IPS-20b (cell line): ENCODE measurements at regions not wholly inside any gene's neighbourhood (a gene's known extent, or its start where the extent isn't known, plus 50 kb on each side); places are given as distances from the start of the nearest gene placed in this dataset.
"Not testable (repeated sequence)": the region's sequence is repeated elsewhere in the genome, so short reads cannot be mapped to it uniquely, and the experiment has no call there.

Source experiments
- H3K27ac ChIP-seq: one replicate; pipeline ENCODE4 v1.5.1; 2013; ENCODE audit warnings: low read length
- H3K27me3 ChIP-seq: 2 replicates; pipeline ENCODE4 v1.6.1; 2013; ENCODE audit warnings: mild to moderate bottlenecking, low read length, inconsistent platforms; ENCODE audit not compliant: insufficient read depth
- H3K36me3 ChIP-seq: 2 replicates; pipeline ENCODE4 v1.6.1; 2013; ENCODE audit warnings: low read depth, mild to moderate bottlenecking, inconsistent platforms, low read length, moderate library complexity; ENCODE audit not compliant: insufficient read depth
- H3K4me1 ChIP-seq: 2 replicates; pipeline ENCODE4 v1.6.1; 2013; ENCODE audit warnings: mild to moderate bottlenecking, control low read depth, inconsistent platforms, low read length, moderate library complexity; ENCODE audit not compliant: insufficient read depth
- H3K4me3 ChIP-seq: 2 replicates; pipeline ENCODE4 v1.5.1; 2013; ENCODE audit warnings: mild to moderate bottlenecking, low read length, inconsistent platforms
- H3K9ac ChIP-seq: 2 replicates; pipeline ENCODE4 v1.6.1; 2013; ENCODE audit warnings: low read depth, mild to moderate bottlenecking, inconsistent platforms, low read length, moderate library complexity
- H3K9me3 ChIP-seq: 2 replicates; pipeline ENCODE4 v1.6.1; 2013; ENCODE audit warnings: mild to moderate bottlenecking, low read depth, low read length, inconsistent platforms; ENCODE audit not compliant: insufficient read depth

- Histone ChIP-seq H3K9ac (no peak overlapping the region), H3K27me3 (no peaks in the 10 kb centered on the region), H3K36me3 (no peaks in the 10 kb centered on the region), H3K27ac (no peak overlapping the region), H3K9me3 (no peaks in the 10 kb centered on the region), H3K4me1 (no peaks in the 10 kb centered on the region), H3K4me3 (no peak overlapping the region)
Observed at GRCh38 chr7:119826547-119826946, 446.4 kb upstream of the KCND2 start.

- H3K36me3 ChIP-seq, result no peaks in the 10 kb centered on the region
- H3K4me3 ChIP-seq, result no peak overlapping the region
- H3K27me3 ChIP-seq, result no peaks in the 10 kb centered on the region
- H3K4me1 ChIP-seq, result peaks cover 16% of the 10 kb centered on the region; the same call in 1 of the 2 replicates
- H3K9me3 ChIP-seq, result 0 out of 2 replicates have a peak, but pooled peaks cover 5% of the 10 kb centered on the region
- H3K27ac ChIP-seq, result no peak overlapping the region
- H3K9ac ChIP-seq, result no peak overlapping the region
Observed at GRCh38 chr7:119838444-119838843, 434.5 kb upstream of the KCND2 start.

GRCh38 chr7:119842337-119842736 is 430.6 kb upstream of the KCND2 start:
- Histone ChIP-seq H3K36me3 (no peaks in the 10 kb centered on the region), H3K4me1 (peaks cover 11% of the 10 kb centered on the region; the same call in 1 of the 2 replicates), H3K27ac (no peak overlapping the region), H3K27me3 (no peaks in the 10 kb centered on the region), H3K9me3 (0 out of 2 replicates have a peak, but pooled peaks cover 5% of the 10 kb centered on the region), H3K4me3 (no peak overlapping the region), H3K9ac (no peak overlapping the region)

GRCh38 chr7:119842786-119843185 is 430.2 kb upstream of the KCND2 start:
- no peak overlapping the region for H3K4me3 ChIP-seq
- H3K9me3 ChIP-seq, result 0 out of 2 replicates have a peak, but pooled peaks cover 5% of the 10 kb centered on the region
- peaks cover 11% of the 10 kb centered on the region; the same call in 1 of the 2 replicates for H3K4me1 ChIP-seq
- no peaks in the 10 kb centered on the region for H3K36me3 ChIP-seq
- H3K9ac ChIP-seq, result no peak overlapping the region
- no peaks in the 10 kb centered on the region for H3K27me3 ChIP-seq
- no peak overlapping the region for H3K27ac ChIP-seq

GRCh38 chr7:119861385-119861784 is 411.6 kb upstream of the KCND2 start:
- H3K4me3 ChIP-seq, result no peak overlapping the region
- H3K4me1 ChIP-seq, result no peaks in the 10 kb centered on the region
- H3K27me3 ChIP-seq, result no peaks in the 10 kb centered on the region
- no peak overlapping the region for H3K27ac ChIP-seq
- no peaks in the 10 kb centered on the region for H3K36me3 ChIP-seq
- no peak overlapping the region for H3K9ac ChIP-seq
- H3K9me3 ChIP-seq, result no peaks in the 10 kb centered on the region

- H3K9ac ChIP-seq, result no peak overlapping the region
- H3K9me3 ChIP-seq, result no peaks in the 10 kb centered on the region
- H3K27ac ChIP-seq, result no peak overlapping the region
- H3K4me1 ChIP-seq, result no peaks in the 10 kb centered on the region
- no peak overlapping the region for H3K4me3 ChIP-seq
- H3K27me3 ChIP-seq, result no peaks in the 10 kb centered on the region
- no peaks in the 10 kb centered on the region for H3K36me3 ChIP-seq
Observed at GRCh38 chr7:119868387-119868786, 404.6 kb upstream of the KCND2 start.

- H3K27me3 ChIP-seq, result no peaks in the 10 kb centered on the region
- H3K36me3 ChIP-seq, result no peaks in the 10 kb centered on the region
- H3K4me3 ChIP-seq, result no peak overlapping the region
- no peak overlapping the region for H3K9ac ChIP-seq
- no peaks in the 10 kb centered on the region for H3K9me3 ChIP-seq
- H3K4me1 ChIP-seq, result peaks cover 2% of the 10 kb centered on the region; the same call in 1 of the 2 replicates
- no peak overlapping the region for H3K27ac ChIP-seq
Observed at GRCh38 chr7:119879835-119880234, 393.1 kb upstream of the KCND2 start.

- Histone ChIP-seq H3K4me1 (peaks cover 2% of the 10 kb centered on the region; the same call in 1 of the 2 replicates), H3K9me3 (no peaks in the 10 kb centered on the region), H3K27me3 (no peaks in the 10 kb centered on the region)
Observed at GRCh38 chr7:119886007-119886406, 387.0 kb upstream of the KCND2 start.

GRCh38 chr7:119886525-119886924 is 386.4 kb upstream of the KCND2 start:
- H3K9me3 ChIP-seq, result not testable (repeated sequence)

More at GRCh38 chr7:119886007-119886406, 387.0 kb upstream of the KCND2 start:
- H3K4me3 ChIP-seq, result no peak overlapping the region
- H3K9ac ChIP-seq, result no peak overlapping the region
- H3K27ac ChIP-seq, result no peak overlapping the region
- H3K36me3 ChIP-seq, result no peaks in the 10 kb centered on the region

GRCh38 chr7:119888251-119888650 is 384.7 kb upstream of the KCND2 start:
- H3K4me1 ChIP-seq, result peaks cover 2% of the 10 kb centered on the region; the same call in 1 of the 2 replicates
- H3K4me3 ChIP-seq, result no peak overlapping the region
- H3K9ac ChIP-seq, result no peak overlapping the region
- no peaks in the 10 kb centered on the region for H3K27me3 ChIP-seq
- no peaks in the 10 kb centered on the region for H3K36me3 ChIP-seq
- no peak overlapping the region for H3K27ac ChIP-seq
- H3K9me3 ChIP-seq, result no peaks in the 10 kb centered on the region

More at GRCh38 chr7:119886525-119886924, 386.4 kb upstream of the KCND2 start:
- H3K27ac ChIP-seq, H3K36me3 ChIP-seq, H3K27me3 ChIP-seq, H3K9ac ChIP-seq, H3K4me1 ChIP-seq, H3K4me3 ChIP-seq: not testable (repeated sequence)

GRCh38 chr7:119890631-119891030 is 382.3 kb upstream of the KCND2 start:
- no peaks in the 10 kb centered on the region for H3K36me3 ChIP-seq
- no peak overlapping the region for H3K4me3 ChIP-seq
- no peak overlapping the region for H3K27ac ChIP-seq
- no peaks in the 10 kb centered on the region for H3K9me3 ChIP-seq
- H3K9ac ChIP-seq, result no peak overlapping the region
- no peaks in the 10 kb centered on the region for H3K4me1 ChIP-seq
- no peaks in the 10 kb centered on the region for H3K27me3 ChIP-seq

- no peak overlapping the region for H3K9ac ChIP-seq
- no peaks in the 10 kb centered on the region for H3K4me1 ChIP-seq
- H3K9me3 ChIP-seq, result no peaks in the 10 kb centered on the region; the same call in 1 of the 2 replicates
- H3K27ac ChIP-seq, result no peak overlapping the region
- no peaks in the 10 kb centered on the region for H3K27me3 ChIP-seq
- no peak overlapping the region for H3K4me3 ChIP-seq
- H3K36me3 ChIP-seq, result no peaks in the 10 kb centered on the region
Observed at GRCh38 chr7:119895320-119895719, 377.7 kb upstream of the KCND2 start.
